GM12865 (cell line): ENCODE measurements at regions not wholly inside any gene's neighbourhood (a gene's known extent, or its start where the extent isn't known, plus 50 kb on each side); places are given as distances from the start of the nearest gene placed in this dataset.

Experiments
- DNase-seq: peaks from one replicate; pipeline ENCODE4 v3.0.0; 2010; ENCODE audit warnings: low read depth
- H3K4me3 ChIP-seq: 2 replicates; pipeline ENCODE4 v1.5.1; 2011; ENCODE audit warnings: mild to moderate bottlenecking, low read depth, low read length, control low read depth
- TF ChIP-seq, protein P1 (sequence below): IDR thresholded peaks from 2 replicates; pipeline ENCODE4 v1.5.1; 2011; ENCODE audit warnings: low read length, control low read depth, low read depth, inconsistent platforms; ENCODE audit not compliant: insufficient read depth; ENCODE audit errors: missing control alignments

DNA sequence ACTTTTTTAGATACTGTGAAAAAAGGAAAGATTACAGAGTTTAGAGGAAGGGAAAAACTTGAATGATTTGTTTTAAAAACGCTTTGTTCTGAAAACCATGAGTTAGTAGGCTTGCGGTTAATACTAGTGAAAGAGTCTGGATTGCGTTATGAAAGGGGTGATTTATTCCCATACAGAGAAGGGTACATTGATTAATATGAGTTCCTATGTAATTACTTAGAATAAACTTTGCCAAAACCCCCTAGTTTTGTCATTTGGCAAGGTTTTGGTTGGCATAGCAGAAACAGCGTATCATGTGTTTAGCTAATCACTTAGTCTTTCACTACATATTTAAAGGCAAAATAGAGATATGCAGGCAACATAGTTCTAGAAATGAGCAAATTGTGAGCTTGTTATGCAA is 91.2 kb upstream of the POT1 start:
- no peak overlapping the region for H3K4me3 ChIP-seq
- TF ChIP-seq, protein P1, sequence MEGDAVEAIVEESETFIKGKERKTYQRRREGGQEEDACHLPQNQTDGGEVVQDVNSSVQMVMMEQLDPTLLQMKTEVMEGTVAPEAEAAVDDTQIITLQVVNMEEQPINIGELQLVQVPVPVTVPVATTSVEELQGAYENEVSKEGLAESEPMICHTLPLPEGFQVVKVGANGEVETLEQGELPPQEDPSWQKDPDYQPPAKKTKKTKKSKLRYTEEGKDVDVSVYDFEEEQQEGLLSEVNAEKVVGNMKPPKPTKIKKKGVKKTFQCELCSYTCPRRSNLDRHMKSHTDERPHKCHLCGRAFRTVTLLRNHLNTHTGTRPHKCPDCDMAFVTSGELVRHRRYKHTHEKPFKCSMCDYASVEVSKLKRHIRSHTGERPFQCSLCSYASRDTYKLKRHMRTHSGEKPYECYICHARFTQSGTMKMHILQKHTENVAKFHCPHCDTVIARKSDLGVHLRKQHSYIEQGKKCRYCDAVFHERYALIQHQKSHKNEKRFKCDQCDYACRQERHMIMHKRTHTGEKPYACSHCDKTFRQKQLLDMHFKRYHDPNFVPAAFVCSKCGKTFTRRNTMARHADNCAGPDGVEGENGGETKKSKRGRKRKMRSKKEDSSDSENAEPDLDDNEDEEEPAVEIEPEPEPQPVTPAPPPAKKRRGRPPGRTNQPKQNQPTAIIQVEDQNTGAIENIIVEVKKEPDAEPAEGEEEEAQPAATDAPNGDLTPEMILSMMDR, result no peak
- DNase-seq, result no peak

DNA sequence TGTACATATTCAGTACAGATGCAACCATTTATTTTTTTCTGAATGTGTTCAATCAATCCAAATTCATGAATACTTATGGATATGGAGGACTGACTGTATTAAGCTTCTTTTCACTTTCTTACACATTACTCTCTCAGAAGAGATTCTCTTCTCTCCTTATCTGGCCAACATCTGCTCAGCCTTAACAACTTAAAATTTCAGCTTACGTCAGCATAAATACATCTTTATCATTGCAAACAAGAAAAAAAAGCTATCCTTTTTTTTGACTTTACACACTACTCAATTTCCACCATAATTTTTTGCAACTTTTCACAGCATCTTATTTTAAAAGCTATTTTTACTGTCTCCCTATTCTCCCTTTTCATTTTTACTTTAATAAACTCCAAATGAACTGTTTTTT is 80.9 kb upstream of the POT1 start:
- DNase-seq, result no peak
- H3K4me3 ChIP-seq, result no peak overlapping the region
- TF ChIP-seq, protein P1, result no peak

DNA sequence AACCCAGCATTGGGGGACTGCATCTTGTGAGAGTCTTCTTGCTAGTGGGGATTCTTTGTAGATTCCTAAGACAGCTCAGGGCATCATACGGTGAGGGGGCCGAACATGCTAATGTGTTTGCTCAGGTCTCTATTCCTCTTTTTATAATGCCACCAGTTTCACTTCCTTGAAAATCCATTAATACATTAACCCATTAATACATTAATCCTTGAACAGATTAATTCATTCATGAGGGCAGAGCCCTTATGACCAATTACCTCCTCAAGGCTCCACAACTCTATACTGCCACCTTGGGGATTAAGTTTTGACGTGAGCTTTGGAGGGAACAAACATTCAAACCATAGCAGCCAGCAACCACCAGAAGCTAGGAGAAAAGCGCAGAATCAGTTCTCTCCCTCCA is 67.2 kb upstream of the POT1 start:
- no peak overlapping the region for H3K4me3 ChIP-seq
- peak; percentile 27 for DNase-seq
- TF ChIP-seq, protein P1, result no peak

DNA sequence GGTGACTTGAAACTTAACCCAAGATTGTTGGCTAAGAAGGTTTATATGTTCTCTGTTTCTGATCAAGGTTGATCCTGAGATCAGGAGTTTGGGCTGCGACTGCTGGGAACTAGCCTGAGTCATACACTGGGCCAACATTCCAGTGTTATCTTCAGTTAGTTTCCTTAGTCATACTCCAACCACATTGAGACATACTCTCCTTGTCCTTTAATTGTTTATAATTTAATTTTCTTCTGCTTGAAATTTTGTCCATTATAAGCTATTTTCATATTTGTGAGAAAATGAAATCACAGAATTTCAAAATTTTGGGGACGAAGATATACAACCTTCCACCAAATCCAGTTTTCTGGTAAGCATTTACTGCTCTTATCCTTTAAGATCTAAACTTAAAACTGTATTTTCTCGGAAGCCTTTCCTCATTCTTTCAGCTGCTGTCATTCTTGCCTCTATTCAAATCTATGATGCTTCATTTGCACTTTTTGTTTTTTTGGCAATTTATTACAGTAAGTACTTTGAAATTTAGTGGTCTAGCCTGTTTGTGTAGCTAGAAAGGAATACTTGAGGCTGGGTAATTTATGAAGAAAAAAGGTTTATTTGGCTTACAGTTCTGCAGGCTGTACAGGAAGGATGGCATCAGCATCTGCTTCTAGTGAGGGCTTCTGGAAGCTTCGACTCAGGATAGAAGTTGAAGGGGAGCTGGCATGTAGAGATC is 63.4 kb upstream of the POT1 start:
- DNase-seq, result no peak

DNA sequence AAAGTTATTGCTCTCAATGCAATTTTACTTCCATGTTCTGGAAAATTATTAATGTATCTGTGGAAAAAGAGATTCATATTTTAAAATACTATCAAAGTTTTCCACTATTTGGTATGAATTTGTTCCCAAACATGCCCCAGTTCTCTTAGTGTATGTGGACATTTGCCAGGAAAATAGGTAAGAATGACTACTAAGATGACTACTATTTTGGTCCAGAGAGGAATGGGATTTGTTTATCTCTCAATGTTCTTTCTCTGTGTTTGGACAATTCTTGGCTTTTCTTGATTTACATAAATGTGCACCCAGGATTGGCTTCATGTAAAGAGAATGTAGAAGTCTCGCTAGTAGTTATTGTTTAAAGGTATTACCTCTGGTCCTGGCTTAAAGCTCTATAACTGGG is 60.3 kb upstream of the POT1 start:
- TF ChIP-seq, protein P1, result no peak
- DNase-seq, result no peak
- no peak overlapping the region for H3K4me3 ChIP-seq

More for the DNA sequence above, 63.4 kb upstream of the POT1 start:
- H3K4me3 ChIP-seq, result no peak overlapping the region
- TF ChIP-seq, protein P1, result no peak
